HG03135 (cell line): ENCODE measurements at regions not wholly inside any gene's neighbourhood (a gene's known extent, or its start where the extent isn't known, plus 50 kb on each side); places are given as distances from the start of the nearest gene placed in this dataset.
A peak's percentile ranks its signal among the peaks of the same experiment; 100 is the strongest.
"Not testable (repeated sequence)": the region's sequence is repeated elsewhere in the genome, so short reads cannot be mapped to it uniquely, and the experiment has no call there.

Source experiments
- ATAC-seq: cut with Tn5 transposase; IDR thresholded peaks from one replicate; pipeline ENCODE4 v1.9.1; 2021; ENCODE audit warnings: mild to moderate bottlenecking, moderate library complexity; ENCODE audit not compliant: unreplicated experiment

DNA sequence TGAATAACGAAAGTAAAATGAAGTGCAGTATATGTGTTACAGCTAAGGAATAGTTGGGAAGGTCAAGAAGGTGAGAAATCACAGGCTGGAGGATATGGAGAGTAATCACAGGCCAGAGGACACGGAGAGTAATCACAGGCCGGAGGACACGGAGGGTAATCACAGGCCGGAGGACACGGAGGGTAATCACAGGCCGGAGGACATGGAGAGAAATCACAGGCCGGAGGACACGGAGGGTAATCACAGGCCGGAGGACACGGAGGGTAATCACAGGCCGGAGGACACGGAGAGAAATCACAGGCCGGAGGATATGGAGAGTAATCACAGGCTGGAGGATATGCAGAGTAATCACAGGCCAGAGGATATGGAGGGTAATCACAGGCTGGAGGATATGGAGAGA, 121.8 kb downstream of the BRMS1L start:
- not testable (repeated sequence) for ATAC-seq

DNA sequence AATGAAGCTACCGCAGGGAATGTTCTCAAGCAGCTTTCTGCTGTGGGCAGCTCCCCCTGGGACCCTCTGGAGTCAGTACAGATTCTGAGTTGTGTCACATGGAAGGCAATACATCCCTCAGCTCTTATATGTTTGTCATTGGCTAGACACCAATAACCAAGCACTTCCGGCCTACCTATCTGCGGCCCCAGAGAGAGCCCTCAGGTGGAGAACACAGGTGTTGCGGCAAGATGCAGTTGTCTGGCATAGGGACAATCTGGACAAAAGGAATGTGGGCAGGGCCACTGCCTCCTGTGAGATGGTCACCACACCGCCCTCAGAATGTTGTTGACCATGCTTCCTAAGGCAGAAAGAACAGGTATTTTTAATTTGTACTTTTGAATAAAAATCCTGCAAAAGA, 118.7 kb downstream of the BRMS1L start:
- no peak for ATAC-seq

GRCh38 chr14:35940291-35940690, 114.2 kb downstream of the BRMS1L start:
- no peak for ATAC-seq

DNA sequence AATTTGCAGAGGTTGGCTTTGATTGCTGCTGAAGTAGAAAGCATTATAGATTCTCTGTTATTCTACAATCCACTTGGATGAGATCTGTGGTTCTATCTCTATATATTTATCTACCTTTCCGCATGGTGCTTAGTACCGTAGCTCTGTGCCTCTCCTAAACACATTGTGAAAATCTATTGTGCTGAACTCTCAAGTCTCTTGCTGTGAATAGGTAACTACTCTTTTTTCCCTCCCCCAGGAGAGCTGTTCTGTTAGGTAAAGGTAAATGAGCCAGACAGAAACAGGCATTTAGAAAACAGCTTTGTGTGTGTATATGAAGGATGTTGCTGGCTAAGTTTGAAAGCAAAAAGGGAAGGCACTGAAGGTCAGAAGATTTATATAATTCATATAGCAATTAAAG, 112.6 kb downstream of the BRMS1L start:
- no peak for ATAC-seq

GRCh38 chr14:35934499-35934898, 108.4 kb downstream of the BRMS1L start:
- peak; percentile 70 for ATAC-seq

- peak; percentile 53 for ATAC-seq
Measured at GRCh38 chr14:35932659-35933159, 106.6 kb downstream of the BRMS1L start.

GRCh38 chr14:35932136-35932535, 106.0 kb downstream of the BRMS1L start:
- no peak for ATAC-seq

- no peak for ATAC-seq
Measured at GRCh38 chr14:35931346-35931745, 105.2 kb downstream of the BRMS1L start.

- ATAC-seq, result no peak
Measured at GRCh38 chr14:35929186-35929585, 103.0 kb downstream of the BRMS1L start.

GRCh38 chr14:35927727-35928126, 101.6 kb downstream of the BRMS1L start:
- no peak for ATAC-seq

DNA sequence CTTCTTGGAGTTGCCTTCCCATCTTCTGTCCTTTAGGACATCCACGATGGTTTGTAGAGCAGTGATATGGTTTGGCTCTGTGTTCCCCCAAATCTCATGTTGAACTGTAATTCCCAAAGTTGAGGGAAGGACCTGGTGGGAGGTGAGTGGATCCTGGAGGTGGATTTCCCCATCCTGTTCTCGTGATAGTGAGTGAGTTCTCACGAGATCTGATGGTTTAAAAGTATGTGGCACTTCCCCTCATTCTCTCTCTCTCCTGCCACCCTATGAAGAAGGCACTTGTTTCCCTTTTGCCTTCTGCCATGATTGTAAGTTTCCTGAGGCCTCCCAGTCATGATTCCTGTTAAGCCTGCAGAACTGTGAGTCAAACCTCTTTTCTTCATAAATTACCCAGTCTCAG, 99.2 kb downstream of the BRMS1L start:
- no peak for ATAC-seq

DNA sequence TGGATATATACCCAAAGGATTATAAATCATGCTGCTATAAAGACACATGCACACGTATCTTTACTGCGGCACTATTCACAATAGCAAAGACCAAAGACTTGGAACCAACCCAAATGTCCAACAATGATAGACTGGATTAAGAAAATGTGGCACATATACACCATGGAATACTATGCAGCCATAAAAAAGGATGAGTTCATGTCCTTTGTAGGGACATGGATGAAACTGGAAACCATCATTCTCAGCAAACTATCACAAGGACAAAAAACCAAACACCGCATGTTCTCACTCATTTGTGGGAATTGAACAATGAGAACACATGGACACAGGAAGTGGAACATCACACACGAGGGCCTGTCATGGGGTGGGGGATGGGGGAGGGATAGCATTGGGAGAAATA, 96.5 kb downstream of the BRMS1L start:
- ATAC-seq, result not testable (repeated sequence)

GRCh38 chr14:35921745-35922144, 95.6 kb downstream of the BRMS1L start:
- ATAC-seq, result no peak
